HG02938 (cell line): ENCODE measurements at regions not wholly inside any gene's neighbourhood (a gene's known extent, or its start where the extent isn't known, plus 50 kb on each side); places are given as distances from the start of the nearest gene placed in this dataset.
"Not testable (repeated sequence)": the region's sequence is repeated elsewhere in the genome, so short reads cannot be mapped to it uniquely, and the experiment has no call there.

Experiments
- ATAC-seq: cut with Tn5 transposase; IDR thresholded peaks from one replicate; pipeline ENCODE4 v1.9.1; 2021; ENCODE audit warnings: mild to moderate bottlenecking, moderate library complexity; ENCODE audit not compliant: unreplicated experiment

DNA sequence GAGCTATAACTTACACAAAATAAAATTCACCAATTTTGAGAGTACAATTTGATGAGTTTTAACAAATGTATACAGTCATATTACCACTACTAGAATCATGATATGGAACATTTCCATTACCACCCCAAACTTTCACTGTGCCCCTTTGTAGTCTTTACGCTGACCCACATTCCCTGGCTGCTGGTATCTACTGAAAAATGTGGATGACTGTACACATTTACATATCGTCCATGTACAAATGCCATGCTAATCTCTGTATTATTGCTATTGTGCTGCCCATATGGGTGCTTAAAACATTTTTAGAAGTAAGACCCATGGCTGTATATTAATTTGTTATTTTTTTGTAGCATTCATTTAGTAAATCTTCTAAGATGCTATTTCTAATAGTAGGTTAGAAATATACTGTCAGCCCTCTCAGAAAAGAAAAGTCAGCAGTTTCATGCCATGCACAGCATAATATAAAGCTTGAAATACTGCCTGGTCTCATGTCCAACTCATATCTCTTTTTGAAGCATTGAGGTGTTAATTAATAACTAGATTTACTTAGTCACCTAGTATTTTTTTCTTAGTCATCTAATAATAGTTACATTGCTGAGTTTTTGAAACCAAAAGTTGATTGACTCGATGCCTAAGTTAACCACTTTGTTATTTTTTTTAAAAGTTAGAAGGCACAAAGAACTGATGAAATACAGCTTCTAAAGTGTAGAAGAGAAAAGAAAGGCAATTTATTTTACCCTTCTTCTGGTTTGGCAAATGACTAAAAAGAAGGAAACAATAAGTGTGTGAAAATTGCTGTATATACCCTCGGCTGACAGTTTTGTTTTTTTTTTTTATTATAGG, 188.3 kb upstream of the MEF2C start:
- peak; percentile 87 for ATAC-seq

DNA sequence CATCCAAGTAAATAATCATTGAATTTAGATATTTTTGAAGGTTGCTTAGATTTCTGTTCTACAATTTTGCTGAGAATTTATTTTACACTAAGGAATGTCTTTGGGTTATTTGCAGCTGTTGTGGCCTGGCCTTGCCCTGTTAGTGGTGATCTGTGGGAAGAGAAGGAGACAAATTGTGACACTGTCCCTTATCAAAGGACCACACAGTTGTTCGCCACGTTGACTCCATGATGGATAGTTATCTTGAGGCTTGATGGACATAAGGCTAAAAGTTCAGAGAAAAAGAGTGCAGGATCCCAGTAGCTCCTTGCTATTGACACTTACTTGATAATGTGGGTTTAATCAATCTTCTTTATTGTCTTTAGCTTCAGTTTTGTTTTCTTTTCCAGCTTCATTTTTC, 186.6 kb upstream of the MEF2C start:
- ATAC-seq, result no peak

DNA sequence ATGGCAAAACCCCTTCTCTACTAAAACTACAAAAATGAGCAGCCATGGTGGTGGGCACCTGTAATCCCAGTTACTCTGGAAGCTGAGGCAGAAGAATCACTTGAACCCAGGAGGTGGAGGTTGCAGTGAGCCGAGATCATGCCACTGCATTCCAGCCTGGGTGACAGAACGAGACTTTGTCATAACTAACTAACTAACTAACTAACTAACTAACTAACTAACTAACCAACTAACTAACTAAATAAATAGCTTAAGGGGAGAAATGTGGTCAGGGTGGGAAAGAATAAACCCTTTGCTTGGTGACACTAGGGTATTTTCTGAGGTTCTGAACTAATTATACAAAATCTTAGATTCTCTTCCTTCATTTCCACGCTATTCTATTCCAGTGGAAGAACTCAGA, 184.4 kb upstream of the MEF2C start:
- no peak for ATAC-seq

DNA sequence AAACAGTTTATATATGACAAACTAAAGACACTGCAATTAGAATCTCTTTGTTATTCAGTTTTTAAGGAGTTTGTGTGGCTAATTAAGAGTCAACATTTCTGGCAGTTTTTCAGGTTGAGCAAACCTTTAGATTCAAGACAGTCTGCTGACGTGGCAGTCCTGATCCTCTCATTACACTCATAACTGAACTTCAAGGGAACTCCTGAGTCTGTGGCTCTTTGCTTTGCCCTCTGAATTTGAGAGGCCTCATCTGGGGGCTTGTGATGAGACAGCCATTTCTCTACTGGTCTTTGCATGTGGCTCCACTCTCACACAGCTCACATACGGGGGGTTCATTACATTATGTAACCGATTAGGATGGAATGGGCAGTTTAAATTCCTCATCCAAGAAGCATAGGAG, 182.9 kb upstream of the MEF2C start:
- peak; percentile 79 for ATAC-seq

DNA sequence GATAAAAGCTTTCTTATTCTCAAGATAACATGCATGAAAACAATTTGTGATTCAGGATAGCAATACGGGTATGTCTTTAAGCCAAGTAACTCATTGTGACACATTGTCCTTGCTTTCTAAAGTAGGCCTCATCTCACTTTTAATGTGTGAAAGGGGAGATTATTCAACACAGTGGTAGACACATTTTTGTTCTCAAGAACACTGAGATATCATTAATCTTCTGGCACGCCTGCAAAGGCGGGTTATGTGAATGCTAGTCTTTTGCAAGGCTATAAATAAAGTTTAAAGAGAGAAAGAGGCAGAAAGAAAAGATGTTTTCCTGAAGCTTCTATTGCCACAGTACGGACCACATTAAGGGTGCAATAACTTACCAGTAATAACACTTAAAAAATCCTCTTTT, 181.8 kb upstream of the MEF2C start:
- no peak for ATAC-seq

DNA sequence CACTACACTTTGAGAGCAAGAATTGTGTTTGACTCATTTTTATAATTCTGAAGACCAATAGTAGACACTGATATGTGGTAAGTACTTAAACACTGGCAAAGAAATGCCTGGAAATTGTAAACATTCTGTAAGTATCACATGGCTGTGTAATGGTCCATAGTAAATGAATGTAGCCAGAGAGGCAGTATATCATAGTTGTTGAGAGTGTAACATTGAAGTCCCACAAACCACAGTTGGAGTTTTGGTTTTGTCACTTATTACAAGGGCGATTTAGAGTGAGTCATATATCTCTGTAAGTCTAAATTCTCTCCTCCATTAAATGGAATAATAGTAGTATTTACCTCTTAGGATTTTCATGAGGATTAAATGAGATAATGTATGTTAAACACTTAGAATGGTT, 181.1 kb upstream of the MEF2C start:
- peak; percentile 85 for ATAC-seq

DNA sequence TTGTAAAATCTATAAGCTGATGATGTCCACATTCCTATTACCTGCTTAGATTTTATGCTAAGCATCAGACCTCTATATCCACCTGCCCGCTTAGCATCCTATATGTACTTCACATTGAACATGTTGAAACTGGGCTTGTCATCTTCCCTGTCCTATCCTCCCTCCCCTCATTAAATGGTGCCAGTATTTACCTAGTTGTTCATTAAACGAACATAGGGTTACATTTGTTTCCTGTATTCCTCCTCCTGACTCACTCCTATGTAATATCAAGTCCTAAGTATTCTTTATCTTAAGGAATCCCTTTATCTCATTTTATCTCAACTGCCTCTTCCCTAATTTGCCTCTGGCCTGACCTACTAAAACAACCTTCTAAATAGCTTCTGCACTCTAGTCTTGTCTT, 177.8 kb upstream of the MEF2C start:
- no peak for ATAC-seq

DNA sequence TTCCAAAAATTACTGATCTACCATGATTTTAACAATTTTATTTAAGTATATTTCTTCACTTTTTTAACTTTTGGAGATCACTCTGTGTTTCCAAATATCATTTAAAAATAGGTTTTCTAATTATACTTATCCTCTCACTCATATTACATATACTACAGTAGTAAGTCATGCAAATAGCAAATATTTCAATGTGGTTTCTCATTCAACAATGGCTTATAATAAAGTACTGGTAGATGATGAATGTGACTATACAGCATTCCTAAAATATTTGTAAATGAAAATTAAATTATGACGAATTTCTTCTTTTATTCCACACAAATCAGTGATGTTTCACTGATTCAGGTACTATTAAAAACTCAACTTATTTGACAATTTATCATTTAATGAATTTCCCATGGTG, 176.3 kb upstream of the MEF2C start:
- no peak for ATAC-seq

DNA sequence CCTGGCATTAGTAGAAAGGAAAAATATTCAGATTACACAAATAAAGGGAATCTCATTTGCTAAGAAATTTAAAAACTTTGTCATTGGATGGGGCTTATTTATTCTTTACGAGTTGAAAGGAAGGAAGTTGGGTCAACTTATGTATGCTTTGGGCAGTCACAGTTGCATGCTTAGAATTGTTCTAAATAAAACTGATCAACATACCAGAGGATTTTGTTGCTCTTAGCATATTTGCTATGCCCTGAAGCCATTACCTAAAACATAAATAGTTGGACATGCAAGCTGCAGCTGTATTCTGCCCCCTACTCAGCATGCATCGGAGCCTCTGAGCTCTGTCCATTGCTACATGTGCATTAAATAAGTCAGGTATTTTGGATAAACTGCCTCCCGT, 172.7 kb upstream of the MEF2C start:
- ATAC-seq, result no peak

DNA sequence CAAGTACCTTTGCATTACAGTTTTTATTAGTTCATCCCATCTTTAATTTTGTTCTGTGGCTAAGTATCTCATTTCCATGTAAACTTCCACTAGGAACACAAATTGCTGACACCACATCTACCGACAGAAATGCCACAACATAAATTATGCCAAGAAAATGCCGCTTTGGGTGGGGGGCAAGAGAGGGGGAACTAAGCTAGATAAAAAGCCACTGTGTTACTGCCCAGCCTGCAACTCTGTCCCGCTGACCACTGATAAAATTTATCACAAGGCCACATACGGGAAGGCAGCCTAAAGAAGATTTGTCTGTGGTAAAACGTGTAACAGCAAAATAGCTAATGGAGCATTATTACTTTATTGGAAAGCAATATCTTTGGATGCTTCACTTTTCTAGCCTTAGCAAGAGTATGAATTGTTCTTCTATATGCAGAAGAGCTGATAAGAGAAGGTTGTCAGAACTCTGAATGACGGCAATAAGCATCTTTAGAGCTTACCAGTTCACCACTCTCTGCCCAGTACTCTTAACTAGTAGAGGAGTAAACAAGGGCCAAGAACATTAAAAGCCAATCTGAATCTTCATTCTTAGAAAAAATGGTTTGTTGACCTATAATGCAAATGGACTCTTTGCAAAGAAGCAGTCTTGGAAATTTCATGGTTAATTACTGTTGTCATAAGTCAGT, 172.2 kb upstream of the MEF2C start:
- no peak for ATAC-seq

DNA sequence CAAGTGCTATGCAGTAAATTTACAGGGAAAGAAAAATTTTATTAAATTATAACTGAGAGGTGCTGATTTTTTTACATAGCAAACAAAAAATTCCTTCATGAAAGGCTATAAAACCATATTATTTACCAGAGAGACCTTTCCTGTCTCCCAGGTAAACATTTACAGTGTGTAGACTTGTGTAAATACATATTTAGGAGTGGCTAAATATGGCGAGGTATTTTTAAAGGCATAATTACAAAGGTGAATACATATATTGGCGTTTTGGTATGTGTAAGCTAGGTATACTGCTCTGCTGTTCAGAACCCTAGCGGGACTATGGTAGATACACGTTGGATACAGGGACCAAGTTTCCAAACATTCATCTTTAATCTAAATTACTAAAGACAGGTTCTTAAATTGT, 170.6 kb upstream of the MEF2C start:
- ATAC-seq, result no peak

DNA sequence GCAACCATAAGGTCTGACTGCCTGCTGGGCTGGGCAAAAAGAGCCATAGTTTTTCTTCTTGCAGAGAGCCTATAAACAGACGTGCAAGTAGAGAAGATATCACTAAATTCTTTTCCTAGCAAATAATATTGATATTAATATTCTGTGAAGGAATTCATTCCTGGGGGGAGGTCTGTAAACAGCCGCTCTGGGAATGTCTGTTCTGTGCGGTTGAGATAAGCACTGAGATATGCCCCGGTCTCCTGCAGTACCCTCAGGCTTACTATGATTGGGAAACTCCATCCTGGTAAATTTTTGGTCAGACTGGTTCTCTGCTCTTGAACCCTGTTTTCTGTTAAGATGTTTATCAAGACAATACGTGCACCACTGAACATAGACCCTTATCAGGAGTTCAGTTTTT, 167.1 kb upstream of the MEF2C start:
- ATAC-seq, result not testable (repeated sequence)

DNA sequence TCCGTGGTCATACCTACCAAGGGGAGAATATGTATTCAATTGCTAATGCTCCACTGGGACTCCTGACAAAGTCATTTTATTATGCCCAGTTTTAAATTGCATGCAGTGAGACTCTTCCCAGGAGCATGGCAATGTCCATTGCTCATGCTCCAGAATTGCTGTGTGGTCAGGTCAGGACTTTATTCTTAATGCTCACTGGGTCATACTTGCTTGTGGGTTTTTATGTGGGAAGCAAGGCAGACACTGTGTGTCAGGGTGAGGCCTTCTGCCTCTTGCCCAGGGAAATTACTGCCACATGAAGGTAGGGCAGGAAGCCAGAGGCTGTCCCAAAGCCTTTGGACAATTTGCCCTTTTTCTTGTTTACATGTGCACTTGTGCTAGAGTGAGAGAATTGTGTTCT, 164.6 kb upstream of the MEF2C start:
- ATAC-seq, result no peak

DNA sequence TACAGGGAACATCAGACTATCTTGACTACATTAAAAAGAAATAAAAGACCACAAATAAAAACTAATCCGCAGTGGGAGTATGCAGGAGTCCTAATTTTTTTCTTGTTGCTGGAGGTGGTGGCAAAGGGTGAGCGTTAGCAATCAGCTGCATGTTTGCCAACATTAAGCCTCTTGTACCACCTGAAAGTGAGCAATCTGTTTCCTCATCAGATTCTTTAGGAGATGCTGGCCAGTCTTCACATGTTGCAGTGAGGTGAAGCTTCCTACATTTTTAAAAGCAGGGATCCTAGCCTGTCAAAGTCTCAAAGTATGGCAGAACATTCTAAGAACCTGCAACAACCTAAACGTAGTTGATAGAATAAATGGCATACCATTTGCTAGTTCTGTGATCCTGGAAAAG, 162.2 kb upstream of the MEF2C start:
- ATAC-seq, result no peak

DNA sequence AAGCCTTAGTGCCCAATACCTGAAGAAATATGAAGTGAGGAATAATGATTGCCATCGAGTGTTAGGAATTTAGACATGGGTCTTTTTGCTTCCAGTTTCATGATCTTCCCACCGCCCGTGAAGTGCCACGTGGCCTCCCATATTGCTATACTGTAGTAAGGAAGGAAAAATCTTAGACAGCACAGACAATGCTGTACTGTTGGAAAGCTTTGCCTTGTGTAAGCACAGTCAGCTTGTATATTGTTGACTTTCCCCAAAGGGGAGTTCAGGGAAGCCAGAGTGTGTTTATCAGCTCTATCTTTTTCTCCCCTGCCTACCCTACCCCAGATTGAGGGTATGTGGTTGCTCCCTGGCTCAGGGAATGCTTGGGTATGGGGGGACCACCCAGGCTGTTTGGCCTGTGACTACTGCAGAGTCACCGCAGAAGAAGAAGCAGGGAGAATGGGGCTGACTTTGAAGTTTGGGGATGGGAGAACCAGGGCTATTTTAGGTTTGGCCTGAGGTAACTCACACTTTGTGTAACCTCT, 161.8 kb upstream of the MEF2C start:
- ATAC-seq, result no peak

DNA sequence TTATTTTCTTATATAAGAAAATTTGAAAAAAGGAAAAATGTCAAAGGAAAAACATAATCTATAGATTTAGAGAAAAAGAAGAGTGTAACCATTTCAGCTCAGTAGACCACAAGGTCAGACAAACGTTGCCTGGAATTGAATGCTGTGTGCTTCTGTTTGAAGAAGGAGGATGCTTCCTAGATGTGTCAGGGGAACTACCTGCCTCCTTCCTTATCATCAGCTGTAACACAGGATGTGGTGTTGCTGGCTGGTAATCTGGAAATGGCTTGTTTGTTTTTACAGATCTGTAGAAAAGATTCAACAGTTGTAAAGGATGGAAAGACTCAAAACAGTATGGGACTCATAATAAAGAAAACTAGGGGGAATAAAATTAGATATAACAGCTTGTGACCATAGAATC, 160.7 kb upstream of the MEF2C start:
- peak; percentile 51 for ATAC-seq

DNA sequence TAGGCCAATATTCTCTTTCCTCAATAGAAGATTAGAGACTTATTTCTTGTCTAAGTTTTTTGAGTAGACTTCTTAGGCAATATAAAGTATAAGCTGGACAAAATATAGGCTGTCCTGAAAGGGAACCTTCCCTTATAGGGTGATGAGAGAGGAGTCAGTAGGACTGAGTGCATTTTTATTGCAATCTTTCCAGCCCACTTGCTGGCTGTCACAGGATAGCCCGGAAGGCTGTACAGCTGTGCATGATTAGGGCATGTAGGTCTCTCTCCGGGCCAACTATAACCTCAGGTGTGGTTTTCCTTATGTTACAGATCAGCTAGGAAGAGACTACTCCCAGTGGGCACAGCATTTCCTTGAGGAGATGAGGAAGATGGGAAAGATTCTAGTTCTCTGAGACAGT, 159.8 kb upstream of the MEF2C start:
- no peak for ATAC-seq

DNA sequence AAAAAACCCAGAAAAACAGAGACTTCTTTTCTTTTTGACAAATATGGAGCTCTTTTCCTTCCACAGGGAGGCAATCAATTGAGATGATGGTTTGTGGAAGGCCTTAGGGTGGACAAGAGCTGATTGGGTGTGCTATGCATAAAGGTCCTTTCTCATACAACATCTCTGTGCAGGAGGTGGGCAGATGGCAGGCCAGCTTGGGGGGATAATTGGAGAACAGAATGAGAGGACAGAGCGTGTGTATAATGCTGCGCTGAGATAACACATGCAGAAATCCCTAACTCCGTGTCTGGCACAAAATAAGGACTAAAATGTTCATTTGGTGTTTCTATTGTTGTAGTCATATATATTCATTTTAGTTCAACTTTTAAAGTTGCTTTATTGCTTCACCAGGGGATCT, 159.0 kb upstream of the MEF2C start:
- no peak for ATAC-seq

DNA sequence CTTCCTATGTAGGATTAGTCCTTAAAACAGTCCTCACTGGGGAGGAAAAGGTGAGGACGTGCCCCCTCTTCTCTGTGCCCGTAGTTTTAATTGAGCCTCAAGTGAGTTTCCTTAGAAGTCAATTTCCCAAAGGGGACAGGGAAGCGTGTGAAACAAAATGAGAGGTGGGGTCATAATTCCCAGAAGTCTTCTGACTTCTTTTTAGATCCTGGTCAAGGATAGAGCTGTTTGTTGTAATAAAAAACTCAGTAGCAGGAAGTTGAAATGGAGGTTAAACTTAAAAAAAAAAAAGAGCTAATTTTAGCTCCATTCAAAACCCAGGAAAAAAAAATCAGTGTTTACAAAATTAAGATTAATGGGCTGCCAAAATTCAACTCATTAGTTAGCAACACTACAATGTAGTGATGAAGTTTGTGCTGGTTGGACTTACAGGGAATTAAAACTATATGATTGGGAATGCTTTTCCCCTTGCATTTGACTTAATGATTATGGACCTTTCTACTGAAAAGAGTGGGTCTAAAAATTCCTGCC, 158.3 kb upstream of the MEF2C start:
- ATAC-seq, result no peak

DNA sequence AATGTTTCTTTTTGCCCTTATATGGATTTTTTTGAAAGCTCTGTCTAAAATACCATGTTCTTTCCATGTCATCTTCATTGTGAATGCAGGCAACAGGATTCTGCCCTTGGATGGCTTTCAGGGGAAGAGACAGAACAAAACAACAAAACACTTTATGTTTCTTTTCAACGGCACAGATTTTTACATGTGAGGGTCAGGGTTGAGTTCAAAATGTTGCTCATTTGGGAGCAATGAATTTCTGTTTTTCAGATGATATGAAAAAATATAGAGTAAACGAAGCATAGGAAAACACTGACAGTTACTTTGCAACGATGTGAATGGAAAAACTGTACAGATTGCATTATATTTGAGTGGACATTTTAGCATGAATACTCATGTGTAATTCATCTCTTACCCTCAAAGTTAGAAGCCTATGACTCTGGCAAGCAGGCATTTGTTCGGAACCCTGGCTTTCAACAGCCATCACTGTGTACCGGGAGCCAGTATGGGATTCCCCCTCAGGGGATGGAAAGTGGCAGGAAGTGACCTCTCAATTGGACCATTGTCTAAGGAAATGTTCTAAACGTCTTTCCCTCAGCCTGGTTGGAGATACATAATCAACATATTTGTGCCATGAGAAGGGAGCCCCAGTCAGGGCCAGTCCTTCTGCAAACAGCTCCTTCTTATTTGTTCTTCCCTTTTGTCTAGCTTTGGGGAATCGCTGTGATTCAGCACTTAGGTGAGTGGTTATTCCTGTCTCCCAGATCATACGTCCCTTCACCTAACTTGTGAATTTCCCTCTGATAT, 153.9 kb upstream of the MEF2C start:
- no peak for ATAC-seq

DNA sequence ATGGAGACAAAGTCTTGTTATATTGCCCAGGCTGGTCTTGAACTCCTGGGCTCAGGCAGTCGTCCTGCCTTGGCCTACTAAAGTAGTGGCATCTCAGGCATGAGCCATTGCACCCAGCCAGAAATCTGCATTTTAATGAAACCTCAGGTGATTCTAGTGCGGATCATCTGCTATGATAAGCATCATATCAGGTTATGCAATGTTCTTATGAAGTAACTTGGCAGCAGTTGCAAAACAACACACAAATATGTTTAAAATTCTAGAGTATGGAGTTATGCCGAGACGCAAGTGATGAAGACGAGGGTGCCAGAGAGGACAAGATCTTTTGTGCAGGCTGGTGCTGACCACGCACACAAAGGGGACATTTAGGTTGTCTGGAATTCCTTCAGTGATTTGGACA, 153.2 kb upstream of the MEF2C start:
- ATAC-seq, result no peak
